GM20000 (cell line): ENCODE measurements at regions not wholly inside any gene's neighbourhood (a gene's known extent, or its start where the extent isn't known, plus 50 kb on each side); places are given as distances from the start of the nearest gene placed in this dataset.

Experiments
- DNase-seq: peaks from one replicate; pipeline ENCODE4 v3.0.0; 2012; ENCODE audit warnings: low spot score
- TF ChIP-seq, protein P1 (sequence below): IDR thresholded peaks from 2 replicates; pipeline ENCODE4 v1.5.1; 2012; ENCODE audit warnings: mild to moderate bottlenecking, control low read depth; ENCODE audit errors: extremely low read depth, missing control alignments

DNA sequence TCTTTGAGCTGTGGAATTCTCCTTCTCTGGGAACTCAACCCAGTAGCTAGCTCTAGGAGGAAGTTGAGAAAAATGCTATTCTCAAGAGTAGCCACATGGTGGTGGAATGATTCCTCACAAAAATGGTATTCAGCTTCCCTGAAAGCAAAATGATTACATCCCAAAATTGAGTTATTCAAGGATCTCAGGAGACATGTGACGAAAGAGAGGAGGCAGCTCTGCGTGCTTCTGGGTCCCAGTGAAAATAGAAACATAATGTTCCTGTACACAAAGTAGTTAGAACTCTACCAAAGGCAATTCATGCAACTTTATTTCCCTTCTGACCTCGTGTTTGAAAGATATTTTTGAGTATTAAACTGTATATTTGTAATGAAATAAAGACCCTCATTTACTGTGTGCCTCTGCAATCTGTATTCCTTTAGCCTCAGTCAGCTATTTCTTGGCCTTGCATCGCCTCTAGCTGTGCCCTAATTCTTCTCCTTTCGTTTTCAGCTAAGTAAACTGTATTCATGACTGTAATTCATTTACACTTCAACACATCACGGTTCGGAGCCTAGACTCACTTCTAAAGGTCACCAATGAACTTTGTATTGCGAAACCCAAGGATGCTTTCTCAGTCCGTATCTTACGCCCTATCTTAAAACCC, 167.3 kb downstream of the FASLG start:
- DNase-seq = peak; percentile 15
- TF ChIP-seq, protein P1, sequence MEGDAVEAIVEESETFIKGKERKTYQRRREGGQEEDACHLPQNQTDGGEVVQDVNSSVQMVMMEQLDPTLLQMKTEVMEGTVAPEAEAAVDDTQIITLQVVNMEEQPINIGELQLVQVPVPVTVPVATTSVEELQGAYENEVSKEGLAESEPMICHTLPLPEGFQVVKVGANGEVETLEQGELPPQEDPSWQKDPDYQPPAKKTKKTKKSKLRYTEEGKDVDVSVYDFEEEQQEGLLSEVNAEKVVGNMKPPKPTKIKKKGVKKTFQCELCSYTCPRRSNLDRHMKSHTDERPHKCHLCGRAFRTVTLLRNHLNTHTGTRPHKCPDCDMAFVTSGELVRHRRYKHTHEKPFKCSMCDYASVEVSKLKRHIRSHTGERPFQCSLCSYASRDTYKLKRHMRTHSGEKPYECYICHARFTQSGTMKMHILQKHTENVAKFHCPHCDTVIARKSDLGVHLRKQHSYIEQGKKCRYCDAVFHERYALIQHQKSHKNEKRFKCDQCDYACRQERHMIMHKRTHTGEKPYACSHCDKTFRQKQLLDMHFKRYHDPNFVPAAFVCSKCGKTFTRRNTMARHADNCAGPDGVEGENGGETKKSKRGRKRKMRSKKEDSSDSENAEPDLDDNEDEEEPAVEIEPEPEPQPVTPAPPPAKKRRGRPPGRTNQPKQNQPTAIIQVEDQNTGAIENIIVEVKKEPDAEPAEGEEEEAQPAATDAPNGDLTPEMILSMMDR = no peak

DNA sequence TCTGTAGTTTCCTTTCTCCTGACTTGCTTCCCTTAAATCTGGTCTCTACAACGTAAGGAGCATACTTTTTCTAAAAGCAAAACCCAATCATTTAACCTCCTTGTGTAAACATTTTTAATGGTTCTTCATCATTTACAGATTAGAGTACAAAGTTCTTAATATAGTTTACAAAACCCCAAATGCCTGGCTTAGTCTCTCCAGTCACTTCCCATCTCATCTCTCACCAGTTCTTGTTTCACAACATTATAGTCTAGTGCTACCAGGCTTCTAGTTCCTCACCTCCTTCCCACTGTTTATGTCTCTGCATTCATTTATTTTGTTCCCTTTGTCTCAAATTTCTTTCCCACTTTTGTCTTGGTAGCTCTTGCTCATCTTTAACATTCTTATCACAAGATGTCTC, 168.4 kb downstream of the FASLG start:
- DNase-seq = no peak

DNA sequence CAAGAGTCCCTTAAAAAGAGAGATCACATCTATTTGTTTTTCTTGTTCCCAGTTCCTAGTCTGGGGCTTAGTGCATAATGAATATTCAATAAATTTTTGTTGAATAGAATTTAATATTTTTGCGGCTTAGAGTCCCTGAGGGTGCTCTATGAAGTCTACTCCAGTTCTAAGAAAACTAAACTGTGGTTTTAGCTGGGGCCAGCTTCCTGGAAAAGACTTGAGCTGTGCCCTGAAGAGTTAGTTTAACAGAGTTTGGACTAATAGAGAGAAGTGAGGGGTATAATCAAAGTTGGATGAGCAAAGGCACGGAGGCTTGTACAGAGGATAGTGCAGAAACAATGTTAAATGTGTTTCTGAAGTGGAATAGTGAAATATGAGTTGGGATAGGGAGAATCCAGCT, 168.9 kb downstream of the FASLG start:
- DNase-seq = no peak
- TF ChIP-seq, protein P1 = no peak

More for the DNA sequence above, 168.4 kb downstream of the FASLG start:
- TF ChIP-seq, protein P1 = no peak

DNA sequence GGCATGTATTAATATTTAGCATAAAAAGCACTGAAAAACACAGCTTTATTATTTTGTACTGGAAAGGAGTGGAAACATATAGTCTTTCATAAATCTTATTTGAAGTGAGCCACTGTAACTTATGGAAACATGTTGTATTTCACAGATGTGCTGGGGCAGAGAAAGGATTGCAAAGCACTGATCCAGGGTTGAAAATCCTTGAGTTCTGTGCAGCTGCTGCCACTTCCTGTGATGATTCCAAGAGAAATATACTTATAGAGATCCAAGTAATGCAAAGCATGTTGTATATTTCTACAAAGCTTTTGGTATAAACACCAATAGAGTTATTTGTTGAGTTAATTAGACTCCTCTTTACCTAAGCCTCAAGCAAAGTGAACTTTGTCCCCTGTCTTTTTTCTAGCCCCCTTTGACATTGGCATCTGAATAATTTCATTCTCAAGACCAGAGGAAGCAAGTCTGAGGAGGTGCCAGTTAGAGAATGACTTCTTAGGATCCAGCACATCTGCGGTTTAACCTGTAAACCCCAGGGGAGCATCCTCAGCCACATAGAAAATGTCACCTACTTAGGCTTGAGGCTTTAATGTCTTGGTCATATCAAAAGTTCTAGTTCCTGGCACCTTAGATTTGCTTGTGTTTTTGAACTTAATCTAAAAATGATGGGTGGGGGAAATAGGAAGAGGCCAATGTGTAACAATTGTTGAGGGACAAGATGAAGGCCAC, 173.3 kb downstream of the FASLG start:
- no peak for DNase-seq
- TF ChIP-seq, protein P1 = no peak

DNA sequence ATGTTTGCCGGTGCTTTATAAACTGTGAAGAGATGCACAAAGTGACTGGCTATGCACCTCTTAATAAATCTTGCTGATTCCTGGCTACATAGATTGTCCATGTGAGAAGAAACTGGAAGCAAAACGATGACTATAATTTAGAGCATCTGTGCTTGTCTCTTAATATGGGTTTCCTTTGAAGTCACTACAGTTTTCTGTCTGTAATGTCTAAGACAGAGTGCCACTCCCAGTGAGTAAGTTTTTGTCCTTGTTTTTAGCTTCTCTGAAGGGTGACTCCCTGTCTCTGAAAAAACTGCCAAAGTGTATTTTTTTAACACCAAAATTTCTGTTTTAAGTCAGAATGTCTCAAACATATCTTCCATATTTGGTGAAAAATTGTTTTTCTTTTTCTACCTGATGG, 175.1 kb downstream of the FASLG start:
- TF ChIP-seq, protein P1 = no peak
- no peak for DNase-seq

DNA sequence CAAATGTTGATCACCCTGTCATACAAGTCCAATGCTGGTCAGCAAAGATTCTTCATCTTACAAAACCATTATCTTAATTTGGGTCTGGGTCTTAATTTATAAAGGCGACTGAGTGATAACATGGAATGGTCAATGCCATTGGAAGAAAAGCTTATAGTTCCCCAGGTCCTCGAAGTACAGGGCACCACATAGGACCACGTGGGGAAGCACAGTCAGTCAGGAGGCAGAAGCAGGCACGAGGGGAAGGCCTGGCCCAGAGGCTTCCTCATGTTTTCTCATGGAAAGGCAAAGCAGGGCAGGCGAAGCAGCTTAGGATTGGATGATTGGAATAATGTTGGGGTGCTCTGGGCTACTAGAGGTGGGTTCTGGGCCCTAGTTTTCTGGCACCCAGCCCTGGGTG, 175.7 kb downstream of the FASLG start:
- DNase-seq = no peak
- TF ChIP-seq, protein P1 = no peak

DNA sequence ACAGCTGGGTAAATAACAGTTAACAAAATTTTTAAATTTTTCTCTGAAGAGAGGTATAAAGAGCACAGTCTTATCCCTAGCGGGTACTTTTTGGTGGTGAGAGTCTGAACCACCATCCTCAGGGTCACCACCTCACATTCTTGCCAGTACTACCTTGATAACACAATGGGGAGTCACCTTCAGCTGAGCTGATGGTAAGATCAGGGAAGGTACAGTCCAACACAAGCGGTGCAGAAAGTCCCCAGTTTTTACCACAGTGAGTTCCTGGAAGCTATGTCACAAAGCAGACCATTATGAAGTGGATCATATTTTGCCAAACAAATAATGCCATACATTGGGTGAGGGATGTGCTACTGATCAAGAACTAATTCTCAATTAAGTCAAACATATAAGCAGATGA, 176.9 kb downstream of the FASLG start:
- no peak for DNase-seq
- TF ChIP-seq, protein P1 = no peak
